ENCODE measurements at regions not wholly inside any gene's neighbourhood (a gene's known extent, or its start where the extent isn't known, plus 50 kb on each side); places are given as distances from the start of the nearest gene placed in this dataset.
"Not testable (repeated sequence)": the region's sequence is repeated elsewhere in the genome, so short reads cannot be mapped to it uniquely, and the experiment has no call there.

GRCh38 chr5:120091376-120091948 lies 372.6 kb upstream of the PRR16 start:
- ATAC-seq, result no peak

- no peak for ATAC-seq
These were observed 371.5 kb upstream of the PRR16 start for GRCh38 chr5:120092649-120093048.

- peak; percentile 29 for ATAC-seq
These were observed 370.9 kb upstream of the PRR16 start for GRCh38 chr5:120093178-120093577.

- no peak for ATAC-seq
These were observed 367.7 kb upstream of the PRR16 start for GRCh38 chr5:120096413-120096812.

GRCh38 chr5:120098426-120098825 lies 365.7 kb upstream of the PRR16 start:
- ATAC-seq, result no peak

GRCh38 chr5:120098902-120099535 lies 365.1 kb upstream of the PRR16 start:
- no peak for ATAC-seq

GRCh38 chr5:120101771-120102170 lies 362.3 kb upstream of the PRR16 start:
- no peak for ATAC-seq

- ATAC-seq, result no peak
These were observed 360.6 kb upstream of the PRR16 start for GRCh38 chr5:120103495-120103894.

GRCh38 chr5:120106912-120107525 lies 357.1 kb upstream of the PRR16 start:
- ATAC-seq, result no peak

- no peak for ATAC-seq
These were observed 355.4 kb upstream of the PRR16 start for GRCh38 chr5:120108586-120109248.

GRCh38 chr5:120122703-120123102 lies 341.4 kb upstream of the PRR16 start:
- ATAC-seq, result no peak

- no peak for ATAC-seq
These were observed 340.1 kb upstream of the PRR16 start for GRCh38 chr5:120124031-120124430.

GRCh38 chr5:120124961-120125360 lies 339.1 kb upstream of the PRR16 start:
- no peak for ATAC-seq

GRCh38 chr5:120132347-120132746 lies 331.8 kb upstream of the PRR16 start:
- not testable (repeated sequence) for ATAC-seq

- ATAC-seq, result no peak
These were observed 329.2 kb upstream of the PRR16 start for GRCh38 chr5:120134944-120135343.

- no peak for ATAC-seq
These were observed 326.5 kb upstream of the PRR16 start for GRCh38 chr5:120137582-120137981.

- ATAC-seq, result peak; percentile 79
These were observed 325.1 kb upstream of the PRR16 start for GRCh38 chr5:120139039-120139438.

GRCh38 chr5:120140501-120140900 lies 323.6 kb upstream of the PRR16 start:
- no peak for ATAC-seq

- no peak for ATAC-seq
These were observed 323.0 kb upstream of the PRR16 start for GRCh38 chr5:120141076-120141475.

GRCh38 chr5:120146787-120147186 lies 317.3 kb upstream of the PRR16 start:
- no peak for ATAC-seq

- ATAC-seq, result not testable (repeated sequence)
These were observed 316.2 kb upstream of the PRR16 start for GRCh38 chr5:120147911-120148310.

GRCh38 chr5:120150770-120151169 lies 313.3 kb upstream of the PRR16 start:
- ATAC-seq, result no peak

GRCh38 chr5:120151181-120151580 lies 312.9 kb upstream of the PRR16 start:
- ATAC-seq, result peak; percentile 46

GRCh38 chr5:120151825-120152224 lies 312.3 kb upstream of the PRR16 start:
- no peak for ATAC-seq

All from esophagus mucosa (tissue), 1 donor.